Stimulated activated CD8-positive, alpha-beta memory T cell treated with anti-CD3 and anti-CD28 coated beads, Interleukin-4, amount 100 ng/mL, for 24 hours (primary cell): ENCODE measurements at regions not wholly inside any gene's neighbourhood (a gene's known extent, or its start where the extent isn't known, plus 50 kb on each side); places are given as distances from the start of the nearest gene placed in this dataset.

ENCODE experiments used
- DNase-seq: peaks from one replicate; pipeline ENCODE4 v3.0.0-alpha.2; 2020; ENCODE audit warnings: low read depth

DNA sequence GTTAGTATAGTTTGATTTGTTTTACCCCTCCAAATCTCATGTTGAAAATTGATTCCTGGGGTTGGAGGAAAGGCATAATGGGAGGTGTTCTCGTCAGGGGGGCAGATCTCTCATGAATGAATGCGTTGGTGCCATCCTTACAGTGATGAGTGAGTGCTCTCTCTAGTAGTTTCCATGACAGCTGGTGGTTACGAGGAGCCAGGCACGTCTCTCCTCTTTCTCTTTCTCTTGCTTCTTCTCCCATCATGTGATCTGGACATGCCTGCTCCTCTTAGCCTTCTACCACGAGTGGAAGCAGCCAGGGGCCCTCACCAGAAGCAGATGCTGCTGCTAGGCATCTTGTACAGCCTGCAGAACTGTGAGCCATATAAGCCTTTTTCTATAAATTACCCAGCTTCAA, 454.1 kb downstream of the EFNA5 start:
- DNase-seq, result no peak

DNA sequence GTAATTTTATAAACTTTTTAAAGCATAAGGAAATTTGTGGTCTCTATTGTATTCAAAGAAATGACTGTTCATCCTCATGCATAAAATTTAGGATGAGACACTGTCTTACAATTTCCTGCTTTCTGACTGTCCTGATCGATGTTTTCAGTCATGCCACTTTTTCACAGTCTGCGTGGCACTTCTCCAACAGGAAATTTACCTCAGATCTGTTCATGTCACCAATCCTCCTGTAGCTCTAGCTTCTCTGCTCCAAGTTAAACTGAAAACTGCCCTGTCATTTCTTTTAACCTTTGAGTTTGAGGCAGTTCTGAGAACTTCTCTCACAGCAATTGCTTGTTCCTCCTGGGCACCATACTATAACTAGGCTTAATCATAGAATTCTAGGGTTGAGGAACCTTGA, 455.1 kb downstream of the EFNA5 start:
- DNase-seq, result no peak

DNA sequence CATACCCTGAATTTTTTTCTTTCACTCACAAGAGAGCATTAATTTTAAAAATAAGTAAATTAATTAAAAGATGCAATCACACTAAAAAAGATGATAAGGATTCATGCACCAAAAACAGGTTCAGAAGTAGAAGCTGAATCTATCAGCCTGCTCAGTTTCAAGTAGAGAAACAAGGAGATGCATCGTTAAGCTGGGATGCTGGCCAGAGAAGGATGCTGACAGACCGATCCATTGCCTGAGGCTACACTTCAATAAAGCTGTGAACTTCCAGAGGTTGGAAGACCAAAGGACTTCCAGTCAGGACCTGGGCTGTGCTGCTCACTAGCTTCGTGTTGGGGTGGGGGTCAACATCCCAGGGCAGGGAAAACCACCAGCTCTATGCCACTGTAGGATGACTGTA, 457.7 kb downstream of the EFNA5 start:
- DNase-seq, result no peak

DNA sequence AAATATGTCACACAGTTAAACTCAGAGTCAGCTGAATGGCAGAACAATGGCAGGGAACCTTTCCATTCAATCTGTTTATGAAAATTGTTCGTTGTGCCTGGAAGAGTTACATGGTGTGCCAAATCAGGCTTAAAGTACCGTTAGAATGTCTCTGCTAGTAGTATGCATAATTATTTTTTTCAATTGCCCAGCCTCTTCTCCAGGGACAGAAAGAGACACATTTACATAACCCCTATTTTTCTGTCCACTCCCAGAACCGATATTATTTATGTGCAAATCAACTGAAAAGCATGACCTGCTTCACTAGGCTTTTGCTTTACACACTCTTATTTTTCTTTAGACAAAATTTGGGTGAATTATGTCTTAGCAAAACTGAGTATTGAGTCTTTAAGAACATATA, 459.1 kb downstream of the EFNA5 start:
- no peak for DNase-seq

DNA sequence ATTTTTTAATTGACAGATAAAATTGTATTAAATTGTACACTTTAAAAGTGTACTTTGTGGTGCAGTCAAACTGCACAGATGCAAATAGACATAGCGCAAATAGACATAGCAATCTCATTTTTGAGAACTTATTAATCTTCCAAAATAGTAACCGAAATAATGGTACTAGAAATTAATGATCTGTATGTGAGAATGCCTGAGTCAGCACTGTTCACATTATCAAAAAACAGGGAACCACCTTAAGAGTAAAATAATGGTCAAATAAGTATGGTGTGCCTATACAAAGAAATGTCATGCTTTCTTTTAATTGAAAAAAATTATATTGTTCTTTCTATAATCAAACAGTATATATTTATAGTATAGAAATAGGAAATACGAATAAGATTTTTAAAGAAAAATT, 461.9 kb downstream of the EFNA5 start:
- no peak for DNase-seq

DNA sequence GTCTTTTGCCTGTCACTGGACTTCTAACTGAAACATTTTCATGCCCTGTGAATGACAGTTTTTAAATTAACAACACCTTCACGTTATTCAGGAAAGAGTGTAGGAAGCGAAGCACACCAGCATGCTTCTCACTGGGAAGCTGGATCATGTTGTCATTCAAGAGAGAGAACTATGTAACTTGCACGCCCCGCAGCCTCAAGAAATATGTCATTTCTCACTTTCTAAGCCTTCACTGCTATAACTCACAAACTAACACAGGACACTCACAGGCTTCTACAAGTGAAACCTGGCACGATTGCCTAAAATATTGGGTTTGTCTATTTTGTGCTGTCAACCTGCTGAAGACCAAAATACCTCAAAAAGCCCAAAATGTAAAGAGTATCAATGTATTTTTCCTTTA, 466.3 kb downstream of the EFNA5 start:
- no peak for DNase-seq

DNA sequence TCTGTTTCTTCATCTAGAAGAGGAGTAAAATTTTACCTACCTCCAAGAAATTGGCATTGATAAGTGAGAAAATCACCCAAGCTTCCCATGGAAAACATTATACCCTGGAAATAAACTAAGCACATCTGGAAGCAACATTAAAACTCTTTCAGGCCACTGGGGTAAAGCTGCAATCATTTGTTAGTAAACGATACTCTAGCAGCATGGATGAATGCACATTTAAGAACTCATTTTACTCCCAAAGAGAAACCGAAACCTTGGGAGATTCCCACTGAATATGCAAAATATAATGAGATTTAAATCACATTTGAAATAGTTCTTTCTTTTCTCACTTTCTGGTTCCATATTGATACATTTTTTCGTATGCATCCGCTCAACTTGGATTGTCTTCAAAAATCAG, 467.5 kb downstream of the EFNA5 start:
- no peak for DNase-seq

DNA sequence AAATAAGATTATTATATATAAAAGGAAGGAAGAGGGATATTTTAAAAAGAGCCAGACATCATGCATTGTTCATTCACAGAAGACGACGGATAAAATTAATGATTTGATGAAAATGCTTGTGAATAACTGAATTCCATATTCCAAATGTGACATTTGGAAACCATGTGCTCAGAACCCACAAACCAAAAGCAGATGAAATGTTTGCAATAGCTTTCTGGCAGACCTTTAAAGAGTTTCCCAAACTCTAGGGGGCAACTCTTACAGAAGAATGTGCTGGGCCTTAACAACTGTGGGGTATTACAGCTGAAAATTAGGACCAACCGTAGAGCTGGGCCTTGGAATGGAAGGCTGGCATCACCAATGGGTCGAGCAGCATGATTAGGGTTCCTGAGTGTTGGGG, 471.0 kb downstream of the EFNA5 start:
- DNase-seq, result no peak

DNA sequence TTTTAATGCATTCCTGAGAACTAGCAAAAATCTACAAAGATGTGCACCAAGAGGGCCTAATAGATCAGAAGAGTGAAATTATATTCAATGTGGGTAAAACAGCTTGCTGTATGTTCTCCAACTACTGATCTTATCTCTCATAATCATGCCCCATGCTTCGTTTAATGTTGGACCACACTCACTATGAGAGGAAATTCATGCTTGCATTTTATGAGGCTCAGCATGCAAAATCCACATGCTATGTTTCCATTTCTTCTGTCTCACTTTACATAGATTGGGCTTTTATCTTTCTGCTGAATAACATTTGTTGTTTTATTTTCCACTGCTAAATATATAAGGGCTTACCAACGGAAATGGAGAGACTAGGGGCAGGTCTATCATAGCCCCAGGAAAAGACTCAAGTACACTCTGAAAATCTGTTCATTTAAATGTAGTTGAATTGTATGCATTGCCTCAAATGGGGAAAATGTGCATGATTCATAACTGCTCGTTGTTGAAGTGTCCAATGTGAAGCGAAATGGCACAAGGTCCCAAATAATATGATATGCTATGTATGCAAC, 474.2 kb downstream of the EFNA5 start:
- DNase-seq, result no peak

DNA sequence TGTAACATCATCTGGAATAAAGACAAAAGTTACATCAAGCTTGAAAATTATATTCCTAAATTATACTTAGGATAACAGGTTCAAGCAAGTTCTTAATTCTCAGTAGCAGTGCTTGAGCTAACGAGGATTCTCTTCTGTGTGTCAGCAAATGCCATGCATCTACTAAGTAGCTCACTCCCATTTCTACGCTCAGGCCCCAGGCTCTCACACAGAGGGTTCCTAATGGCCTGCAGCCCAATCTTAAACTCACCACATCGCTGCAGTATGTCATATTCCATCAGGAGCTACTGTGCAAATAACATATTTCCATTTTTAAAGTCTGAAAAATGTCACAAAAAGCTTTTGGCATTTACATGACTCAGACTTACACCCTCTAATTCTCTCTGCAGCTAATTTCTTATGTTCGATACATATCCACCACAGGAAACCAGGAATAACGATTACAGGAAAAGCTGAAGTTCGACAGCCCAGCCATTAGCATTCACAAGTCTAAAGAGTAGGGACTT, 474.8 kb downstream of the EFNA5 start:
- no peak for DNase-seq

DNA sequence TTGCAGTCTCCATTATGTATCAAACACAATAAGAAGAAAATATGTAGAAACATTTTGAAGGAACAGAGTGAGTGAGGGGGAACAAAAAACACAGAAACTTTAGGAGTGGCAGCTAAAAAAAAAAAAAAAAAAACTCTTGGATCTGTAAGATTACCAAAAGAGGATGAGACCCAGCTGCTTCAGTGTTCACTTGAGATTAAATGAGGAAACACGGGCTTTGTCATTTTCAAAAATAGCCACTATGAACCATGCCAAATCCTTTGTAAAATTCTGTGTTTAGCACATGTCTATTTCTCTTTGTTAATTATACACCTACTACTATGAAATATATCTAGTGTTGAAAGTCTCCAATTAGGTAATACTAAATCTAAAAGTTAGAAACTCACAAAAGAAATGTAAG, 485.9 kb downstream of the EFNA5 start:
- DNase-seq, result no peak

DNA sequence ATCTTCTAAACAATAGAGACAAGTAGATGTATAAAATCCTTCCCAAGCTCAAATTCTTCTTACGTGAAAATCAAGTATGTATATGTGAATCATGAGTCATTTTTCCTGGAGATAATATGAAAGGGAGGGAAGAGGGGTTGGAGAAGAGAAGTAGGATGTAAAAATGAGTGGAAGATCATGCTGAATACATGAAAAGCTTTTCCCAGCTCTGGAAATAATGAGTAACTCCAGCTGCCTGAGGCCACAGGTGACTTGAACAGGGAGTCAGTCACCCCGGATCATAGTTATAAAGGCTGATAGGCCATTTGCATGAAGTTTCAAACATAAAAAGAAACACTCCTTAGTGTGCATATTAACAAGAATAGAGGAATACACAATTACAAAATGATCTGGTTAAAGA, 486.7 kb downstream of the EFNA5 start:
- no peak for DNase-seq

DNA sequence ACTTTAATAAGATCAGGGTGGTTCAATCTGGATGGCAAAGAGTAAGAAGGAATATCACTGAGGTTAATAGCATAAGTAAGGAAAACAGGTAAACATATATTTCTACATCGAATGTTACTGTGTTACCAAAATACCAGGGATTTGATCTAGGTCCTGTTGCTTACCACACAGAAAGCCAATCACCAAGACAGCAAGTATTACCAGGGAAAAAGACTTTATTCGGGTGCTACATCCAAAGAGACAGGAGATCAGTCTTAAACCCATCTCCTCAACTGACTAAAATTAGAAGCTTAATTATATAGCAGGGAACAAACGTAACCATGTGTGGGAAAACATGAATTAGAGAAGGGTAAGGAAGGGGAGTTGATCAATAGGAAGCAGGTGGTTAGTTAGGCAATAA, 500.1 kb downstream of the EFNA5 start:
- DNase-seq, result no peak

DNA sequence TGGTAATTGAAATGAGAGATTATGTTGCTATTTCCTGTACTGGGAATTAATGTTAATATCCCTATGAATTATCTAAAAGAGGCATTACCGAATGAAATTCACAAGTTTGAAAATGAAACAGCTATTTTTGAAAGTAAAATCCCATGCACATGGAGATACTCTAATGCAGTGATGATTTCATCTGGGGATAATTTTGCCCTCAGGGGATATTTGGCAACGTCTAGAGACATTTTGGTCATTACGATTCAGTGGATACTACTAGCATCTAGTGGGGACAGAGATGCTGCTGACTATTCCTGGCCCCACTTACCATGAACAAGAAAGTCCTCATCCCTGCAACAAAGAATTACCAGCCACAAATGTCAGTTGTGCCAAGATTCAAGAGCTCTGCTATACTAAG, 500.9 kb downstream of the EFNA5 start:
- no peak for DNase-seq

DNA sequence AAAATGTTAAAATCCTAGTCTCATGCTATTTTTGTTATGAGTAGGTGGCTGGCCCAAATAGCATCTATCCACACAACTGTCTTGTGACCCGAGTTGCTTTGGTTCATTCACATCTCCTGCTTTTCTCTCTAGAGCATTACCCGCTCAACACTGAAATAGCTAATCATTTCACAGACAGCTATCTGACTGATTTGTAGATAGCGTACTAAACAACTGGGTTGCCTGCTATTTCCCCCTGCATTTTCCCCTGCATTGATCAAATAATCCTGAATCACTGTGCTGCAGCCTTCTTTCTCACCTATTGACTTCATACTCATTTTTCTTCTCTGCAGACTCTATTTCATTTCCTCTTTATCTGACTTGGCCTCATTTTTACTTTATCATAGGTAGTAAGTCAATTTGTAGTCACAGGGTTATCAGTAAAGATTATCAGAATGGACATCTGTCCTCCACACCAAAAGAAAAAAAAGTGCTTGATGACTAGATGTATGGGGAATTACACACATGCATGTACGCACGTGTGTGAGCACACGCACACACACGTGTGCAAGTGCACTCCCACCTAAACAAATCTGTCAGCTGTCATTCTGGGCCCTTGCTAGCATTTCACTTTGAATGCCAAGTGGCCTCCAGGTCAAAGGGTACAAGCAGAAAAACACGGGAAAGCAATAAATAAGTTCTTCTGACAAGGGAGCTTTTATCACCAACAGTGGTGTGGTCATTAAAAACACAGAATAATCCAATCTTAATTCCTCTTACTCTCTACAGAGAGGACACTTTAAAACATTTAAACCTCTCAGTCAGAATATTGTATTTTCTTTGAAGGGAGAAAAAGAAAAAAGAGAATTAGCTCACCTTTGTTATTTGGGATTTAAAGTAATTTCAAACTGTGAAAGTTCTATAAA, 501.6 kb downstream of the EFNA5 start:
- DNase-seq, result no peak

DNA sequence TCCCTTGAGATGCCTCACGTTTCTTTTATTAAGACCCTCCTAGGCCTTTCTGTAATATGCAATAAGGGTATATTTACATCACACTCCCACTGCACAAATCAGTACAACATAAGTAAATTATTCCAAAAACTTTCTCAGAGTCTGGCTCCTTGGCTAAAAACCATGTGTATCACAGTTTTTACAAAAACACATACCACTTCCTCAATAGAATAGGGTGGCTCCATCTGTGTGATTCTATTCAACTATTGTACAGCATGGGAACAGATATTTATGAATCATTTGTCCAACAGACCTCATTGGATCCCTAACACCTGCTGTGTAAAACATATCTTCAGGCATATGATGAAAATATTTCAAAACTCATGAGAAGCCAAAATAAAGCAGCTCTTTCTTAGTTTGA, 502.7 kb downstream of the EFNA5 start:
- DNase-seq, result no peak

DNA sequence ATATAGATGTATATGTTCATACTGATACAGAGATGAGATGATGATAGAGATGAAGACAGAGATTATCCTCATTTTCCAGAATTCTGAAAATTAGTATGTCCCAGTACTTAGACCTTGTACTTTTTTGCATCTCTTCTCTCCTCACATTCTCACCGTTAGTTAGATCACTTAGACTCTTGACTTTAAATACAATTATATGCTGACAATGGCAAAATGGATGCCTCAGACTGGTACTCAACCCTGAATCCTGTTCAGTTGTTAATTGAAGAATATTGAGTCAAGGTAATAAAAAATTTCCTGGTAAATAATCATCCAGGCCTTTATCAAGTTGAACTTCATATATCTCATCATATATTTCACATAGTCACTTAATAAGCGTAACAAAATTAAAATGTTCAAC, 505.4 kb downstream of the EFNA5 start:
- no peak for DNase-seq

DNA sequence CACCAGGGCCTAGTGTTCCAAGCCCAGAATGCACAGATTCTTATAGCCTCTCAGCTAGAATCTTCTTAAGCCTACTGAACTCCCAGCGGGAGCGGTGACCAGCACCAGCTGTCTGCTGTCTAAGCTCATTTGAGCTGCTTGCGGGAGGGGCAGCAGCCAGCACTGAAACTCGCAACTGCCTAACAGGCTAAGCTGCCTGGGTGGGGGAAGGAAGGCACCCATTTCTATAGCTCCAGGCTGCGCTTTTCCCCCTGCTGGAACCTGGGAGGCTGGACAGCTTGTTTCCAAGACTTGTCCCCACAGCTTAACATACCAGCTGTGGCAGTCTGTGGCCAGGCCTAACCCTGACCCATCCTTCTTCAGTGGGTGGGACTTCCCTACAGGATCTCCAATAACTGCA, 512.9 kb downstream of the EFNA5 start:
- DNase-seq, result no peak

DNA sequence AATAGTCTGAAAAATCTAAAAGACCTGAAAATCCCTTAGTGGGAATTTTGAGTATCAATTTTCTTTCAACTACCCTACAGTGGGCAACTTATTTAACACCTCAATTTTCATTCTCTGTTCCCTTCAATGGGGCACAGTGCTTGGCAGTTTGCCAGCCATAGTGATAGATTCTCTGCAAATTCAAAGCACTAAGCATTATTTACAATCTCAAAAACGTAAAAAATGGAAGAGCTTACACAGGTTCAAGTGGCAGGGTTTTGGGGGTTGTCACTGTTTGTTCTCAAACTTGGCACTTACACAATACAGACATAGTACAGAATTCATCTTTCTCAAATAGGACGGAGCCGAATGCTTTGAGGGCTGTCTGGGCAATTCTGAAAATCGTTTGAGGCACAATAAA, 515.0 kb downstream of the EFNA5 start:
- no peak for DNase-seq

DNA sequence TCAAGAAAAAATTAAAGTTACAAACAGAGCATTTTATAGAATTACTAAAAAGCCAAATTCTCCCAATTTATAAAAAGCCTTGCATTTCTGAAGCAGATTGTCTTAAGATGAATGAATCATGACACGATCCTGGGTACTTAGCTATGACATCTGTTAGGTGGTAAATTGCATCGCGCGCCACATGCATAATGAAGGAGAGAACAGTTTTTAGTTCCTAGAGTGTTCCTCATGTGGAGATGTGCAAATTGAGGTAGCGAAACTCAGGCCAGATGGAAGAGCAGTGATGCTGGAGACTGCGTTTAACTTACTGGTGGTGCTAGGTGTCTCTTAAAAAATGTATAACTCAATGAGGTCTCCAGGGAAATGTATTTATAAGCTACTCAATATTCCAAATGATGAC, 516.1 kb downstream of the EFNA5 start:
- no peak for DNase-seq

DNA sequence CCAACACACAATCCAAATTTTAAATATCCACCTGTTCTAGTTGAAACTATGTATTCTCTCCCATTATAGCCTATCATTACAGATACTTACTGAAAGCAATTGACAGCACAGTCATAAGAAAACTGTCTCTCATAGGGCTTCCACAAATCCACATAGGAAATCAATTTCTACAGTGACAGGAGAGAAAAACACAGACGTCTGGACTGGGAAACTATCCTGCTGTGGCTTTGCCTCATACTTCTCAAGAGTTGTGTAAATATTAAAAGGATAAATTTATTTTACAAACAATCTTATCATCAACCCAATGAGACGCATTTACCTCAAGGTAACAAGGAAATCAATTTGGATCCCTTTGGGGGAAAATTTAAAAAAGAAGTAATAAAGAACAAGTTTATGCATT, 517.5 kb downstream of the EFNA5 start:
- no peak for DNase-seq

DNA sequence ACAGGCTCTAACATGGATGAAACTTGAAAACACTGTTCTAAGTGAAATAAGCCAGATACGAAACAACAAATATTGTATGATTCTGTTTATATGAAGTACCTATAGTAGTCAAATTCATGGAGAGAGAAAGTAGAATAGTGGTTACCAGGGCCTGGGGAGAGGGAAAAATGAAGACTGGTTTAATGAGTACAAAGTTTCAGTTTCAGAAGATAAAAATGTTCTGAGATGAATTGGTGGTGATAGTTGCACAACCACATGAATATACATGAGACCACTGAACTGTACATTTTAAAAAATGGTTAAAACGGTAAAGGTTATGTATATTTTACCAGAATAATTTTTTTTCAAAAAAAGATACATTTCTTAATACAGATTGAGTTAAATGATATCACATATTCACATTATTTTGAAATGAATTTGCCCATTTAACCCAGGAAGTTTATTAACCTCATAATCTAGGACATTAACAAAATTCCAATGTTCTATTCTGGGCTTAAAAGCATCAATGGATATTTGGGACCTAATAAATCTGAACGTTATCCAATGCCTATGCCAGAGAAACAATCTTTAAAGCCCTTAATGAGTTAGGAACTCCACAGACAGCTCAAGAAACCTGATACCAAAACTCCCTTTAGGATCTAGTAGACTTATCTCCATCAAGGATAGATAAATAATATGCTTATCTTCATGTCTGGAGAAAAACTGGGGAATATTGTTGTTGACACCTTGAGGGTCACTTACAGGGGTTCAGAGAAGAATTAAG, 521.3 kb downstream of the EFNA5 start:
- DNase-seq, result no peak

DNA sequence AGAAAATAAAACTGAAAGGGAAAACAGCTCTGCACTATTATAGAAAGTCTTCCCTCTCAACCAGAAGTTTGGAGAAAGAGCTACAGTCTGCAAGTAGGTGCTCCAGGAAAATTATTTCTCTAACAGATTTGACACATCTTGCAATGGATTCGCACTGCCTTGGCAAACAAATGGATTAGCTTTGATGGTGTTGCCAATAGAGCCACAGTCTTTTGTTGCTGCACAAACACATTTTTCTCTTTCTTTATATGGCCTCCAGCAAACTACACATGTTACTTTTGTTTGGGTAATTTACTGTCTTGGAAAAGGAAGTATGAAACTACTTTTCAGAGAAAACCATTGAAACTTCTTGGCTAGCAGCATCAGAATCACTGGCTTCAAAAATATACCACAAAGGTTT, 523.1 kb downstream of the EFNA5 start:
- DNase-seq, result no peak
